ENCODE measurements at regions not wholly inside any gene's neighbourhood (a gene's known extent, or its start where the extent isn't known, plus 50 kb on each side); places are given as distances from the start of the nearest gene placed in this dataset.
"Not testable (repeated sequence)": the region's sequence is repeated elsewhere in the genome, so short reads cannot be mapped to it uniquely, and the experiment has no call there.

GRCh38 chr12:96085475-96085874 is 50.1 kb upstream of the LTA4H start:
- Mint-ChIP-seq H3K4me1 (ENCODE audit: low read depth) (peaks cover 11% of the 10 kb centered on the region), H3K9me3 (peaks cover 12% of the 10 kb centered on the region), H3K27me3 (no peaks in the 10 kb centered on the region), H3K36me3 (ENCODE audit: low read depth) (no peaks in the 10 kb centered on the region), H3K4me3 (no peak overlapping the region), H3K27ac (no peak overlapping the region)
- DNase-seq: no peak

- Mint-ChIP-seq H3K27ac (peak overlapping the region; percentile 26), H3K9me3 (peaks cover 12% of the 10 kb centered on the region), H3K4me1 (ENCODE audit: low read depth) (peaks cover 11% of the 10 kb centered on the region)
- not testable (repeated sequence) for DNase-seq; H3K27me3 Mint-ChIP-seq; H3K36me3 Mint-ChIP-seq (ENCODE audit: low read depth); H3K4me3 Mint-ChIP-seq
Observed at GRCh38 chr12:96086190-96086589, 50.8 kb upstream of the LTA4H start.

GRCh38 chr12:96091833-96092232 is 56.4 kb upstream of the LTA4H start:
- Mint-ChIP-seq H3K9me3 (peaks cover 6% of the 10 kb centered on the region), H3K4me3 (no peak overlapping the region), H3K27me3 (no peaks in the 10 kb centered on the region), H3K36me3 (ENCODE audit: low read depth) (no peaks in the 10 kb centered on the region), H3K4me1 (ENCODE audit: low read depth) (peaks cover 14% of the 10 kb centered on the region), H3K27ac (no peak overlapping the region)
- no peak for DNase-seq

GRCh38 chr12:96093543-96094196 is 58.3 kb upstream of the LTA4H start:
- Mint-ChIP-seq H3K36me3 (ENCODE audit: low read depth) (no peaks in the 10 kb centered on the region), H3K9me3 (peaks cover 3% of the 10 kb centered on the region), H3K4me1 (ENCODE audit: low read depth) (peaks cover 15% of the 10 kb centered on the region), H3K27ac (no peak overlapping the region), H3K27me3 (no peaks in the 10 kb centered on the region), H3K4me3 (no peak overlapping the region)
- no peak for DNase-seq

- no peak for DNase-seq
- no peaks in the 10 kb centered on the region for H3K27me3 Mint-ChIP-seq
- H3K36me3 Mint-ChIP-seq (ENCODE audit: low read depth): no peaks in the 10 kb centered on the region
- H3K9me3 Mint-ChIP-seq: peaks cover 3% of the 10 kb centered on the region
- H3K27ac Mint-ChIP-seq: no peak overlapping the region
- no peak overlapping the region for H3K4me3 Mint-ChIP-seq
- H3K4me1 Mint-ChIP-seq (ENCODE audit: low read depth): peaks cover 21% of the 10 kb centered on the region
Observed at GRCh38 chr12:96094201-96094600, 58.8 kb upstream of the LTA4H start.

GRCh38 chr12:96098631-96099030 is 63.2 kb upstream of the LTA4H start:
- no peak overlapping the region for H3K4me3 Mint-ChIP-seq

GRCh38 chr12:96099421-96099820 is 64.0 kb upstream of the LTA4H start:
- no peak overlapping the region for H3K27ac Mint-ChIP-seq
- no peaks in the 10 kb centered on the region for H3K9me3 Mint-ChIP-seq
- H3K4me1 Mint-ChIP-seq (ENCODE audit: low read depth): peaks cover 25% of the 10 kb centered on the region
- no peaks in the 10 kb centered on the region for H3K36me3 Mint-ChIP-seq (ENCODE audit: low read depth)
- DNase-seq: no peak
- no peaks in the 10 kb centered on the region for H3K27me3 Mint-ChIP-seq
- no peak overlapping the region for H3K4me3 Mint-ChIP-seq

More at GRCh38 chr12:96098631-96099030, 63.2 kb upstream of the LTA4H start:
- Mint-ChIP-seq H3K4me1 (ENCODE audit: low read depth) (peaks cover 31% of the 10 kb centered on the region), H3K27me3 (no peaks in the 10 kb centered on the region), H3K27ac (no peak overlapping the region), H3K36me3 (ENCODE audit: low read depth) (no peaks in the 10 kb centered on the region), H3K9me3 (no peaks in the 10 kb centered on the region)
- DNase-seq: no peak

- Mint-ChIP-seq H3K27ac (no peak overlapping the region), H3K27me3 (no peaks in the 10 kb centered on the region), H3K4me3 (no peak overlapping the region), H3K4me1 (ENCODE audit: low read depth) (peaks cover 20% of the 10 kb centered on the region), H3K9me3 (no peaks in the 10 kb centered on the region), H3K36me3 (ENCODE audit: low read depth) (no peaks in the 10 kb centered on the region)
- DNase-seq: no peak
Observed at GRCh38 chr12:96099986-96100385, 64.6 kb upstream of the LTA4H start.

- Mint-ChIP-seq H3K27ac (no peak overlapping the region), H3K4me3 (no peak overlapping the region), H3K36me3 (ENCODE audit: low read depth) (no peaks in the 10 kb centered on the region), H3K4me1 (ENCODE audit: low read depth) (peaks cover 20% of the 10 kb centered on the region), H3K9me3 (no peaks in the 10 kb centered on the region), H3K27me3 (no peaks in the 10 kb centered on the region)
- DNase-seq: no peak
Observed at GRCh38 chr12:96101806-96102205, 66.4 kb upstream of the LTA4H start.

GRCh38 chr12:96103067-96103644 is 67.8 kb upstream of the LTA4H start:
- H3K4me3 Mint-ChIP-seq: no peak overlapping the region

GRCh38 chr12:96104566-96104965 is 69.2 kb upstream of the LTA4H start:
- H3K27me3 Mint-ChIP-seq: no peaks in the 10 kb centered on the region
- no peak overlapping the region for H3K4me3 Mint-ChIP-seq
- no peak overlapping the region for H3K27ac Mint-ChIP-seq
- DNase-seq: no peak
- H3K9me3 Mint-ChIP-seq: no peaks in the 10 kb centered on the region
- no peaks in the 10 kb centered on the region for H3K36me3 Mint-ChIP-seq (ENCODE audit: low read depth)
- peaks cover 22% of the 10 kb centered on the region for H3K4me1 Mint-ChIP-seq (ENCODE audit: low read depth)

More at GRCh38 chr12:96103067-96103644, 67.8 kb upstream of the LTA4H start:
- H3K27ac Mint-ChIP-seq: no peak overlapping the region
- peaks cover 24% of the 10 kb centered on the region for H3K4me1 Mint-ChIP-seq (ENCODE audit: low read depth)
- no peaks in the 10 kb centered on the region for H3K36me3 Mint-ChIP-seq (ENCODE audit: low read depth)
- H3K9me3 Mint-ChIP-seq: no peaks in the 10 kb centered on the region
- no peaks in the 10 kb centered on the region for H3K27me3 Mint-ChIP-seq
- DNase-seq: no peak

GRCh38 chr12:96106137-96106536 is 70.8 kb upstream of the LTA4H start:
- H3K27ac Mint-ChIP-seq: no peak overlapping the region
- H3K4me3 Mint-ChIP-seq: no peak overlapping the region
- no peaks in the 10 kb centered on the region for H3K36me3 Mint-ChIP-seq (ENCODE audit: low read depth)
- peaks cover 15% of the 10 kb centered on the region for H3K4me1 Mint-ChIP-seq (ENCODE audit: low read depth)
- H3K27me3 Mint-ChIP-seq: no peaks in the 10 kb centered on the region
- no peaks in the 10 kb centered on the region for H3K9me3 Mint-ChIP-seq
- DNase-seq: no peak

GRCh38 chr12:96107236-96107635 is 71.8 kb upstream of the LTA4H start:
- no peak for DNase-seq

GRCh38 chr12:96108321-96108720 is 72.9 kb upstream of the LTA4H start:
- H3K27me3 Mint-ChIP-seq: no peaks in the 10 kb centered on the region
- no peaks in the 10 kb centered on the region for H3K9me3 Mint-ChIP-seq
- no peaks in the 10 kb centered on the region for H3K36me3 Mint-ChIP-seq (ENCODE audit: low read depth)
- H3K4me3 Mint-ChIP-seq: peak overlapping the region; percentile 34
- DNase-seq: peak; percentile 48
- peaks cover 15% of the 10 kb centered on the region for H3K4me1 Mint-ChIP-seq (ENCODE audit: low read depth)
- H3K27ac Mint-ChIP-seq: peak overlapping the region; percentile 74

More at GRCh38 chr12:96107236-96107635, 71.8 kb upstream of the LTA4H start:
- Mint-ChIP-seq H3K27me3 (no peaks in the 10 kb centered on the region), H3K4me1 (ENCODE audit: low read depth) (peaks cover 15% of the 10 kb centered on the region), H3K9me3 (no peaks in the 10 kb centered on the region), H3K4me3 (no peak overlapping the region), H3K36me3 (ENCODE audit: low read depth) (no peaks in the 10 kb centered on the region), H3K27ac (no peak overlapping the region)

- not testable (repeated sequence) for H3K27ac Mint-ChIP-seq; H3K4me3 Mint-ChIP-seq; DNase-seq; H3K9me3 Mint-ChIP-seq; H3K36me3 Mint-ChIP-seq (ENCODE audit: low read depth); H3K27me3 Mint-ChIP-seq
- peaks cover 13% of the 10 kb centered on the region for H3K4me1 Mint-ChIP-seq (ENCODE audit: low read depth)
Observed at GRCh38 chr12:96108941-96109340, 73.6 kb upstream of the LTA4H start.

Data from activated T-cell treated with anti-CD3 and anti-CD28 coated beads, Interleukin-2, amount 50 U/mL, for 24 hours (primary cell).